ENCODE measurements at regions not wholly inside any gene's neighbourhood (a gene's known extent, or its start where the extent isn't known, plus 50 kb on each side); places are given as distances from the start of the nearest gene placed in this dataset.
A peak's percentile ranks its signal among the peaks of the same experiment; 100 is the strongest.
"Not testable (repeated sequence)": the region's sequence is repeated elsewhere in the genome, so short reads cannot be mapped to it uniquely, and the experiment has no call there.

DNA sequence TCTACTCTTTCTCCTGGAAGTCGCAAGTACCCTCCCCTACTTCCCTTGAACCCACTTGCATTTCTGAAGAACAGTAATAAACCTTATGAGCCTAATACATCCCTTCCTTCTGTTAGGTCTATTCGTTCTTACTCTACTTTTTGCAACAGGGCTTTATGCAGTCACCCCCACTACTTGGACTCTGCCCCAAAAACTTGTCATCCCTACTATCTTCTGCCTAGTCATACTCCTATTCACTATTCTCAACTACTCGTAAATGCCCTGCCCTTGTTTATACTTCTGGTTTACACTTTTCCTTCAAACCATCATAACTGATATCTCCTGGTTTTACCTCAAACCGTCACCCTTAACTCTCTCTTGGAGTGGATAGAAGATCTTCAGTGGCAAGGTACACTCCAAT is 55.2 kb upstream of the SLIT2 start:
- no peak for DNase-seq (ENCODE audit: low spot score)

DNA sequence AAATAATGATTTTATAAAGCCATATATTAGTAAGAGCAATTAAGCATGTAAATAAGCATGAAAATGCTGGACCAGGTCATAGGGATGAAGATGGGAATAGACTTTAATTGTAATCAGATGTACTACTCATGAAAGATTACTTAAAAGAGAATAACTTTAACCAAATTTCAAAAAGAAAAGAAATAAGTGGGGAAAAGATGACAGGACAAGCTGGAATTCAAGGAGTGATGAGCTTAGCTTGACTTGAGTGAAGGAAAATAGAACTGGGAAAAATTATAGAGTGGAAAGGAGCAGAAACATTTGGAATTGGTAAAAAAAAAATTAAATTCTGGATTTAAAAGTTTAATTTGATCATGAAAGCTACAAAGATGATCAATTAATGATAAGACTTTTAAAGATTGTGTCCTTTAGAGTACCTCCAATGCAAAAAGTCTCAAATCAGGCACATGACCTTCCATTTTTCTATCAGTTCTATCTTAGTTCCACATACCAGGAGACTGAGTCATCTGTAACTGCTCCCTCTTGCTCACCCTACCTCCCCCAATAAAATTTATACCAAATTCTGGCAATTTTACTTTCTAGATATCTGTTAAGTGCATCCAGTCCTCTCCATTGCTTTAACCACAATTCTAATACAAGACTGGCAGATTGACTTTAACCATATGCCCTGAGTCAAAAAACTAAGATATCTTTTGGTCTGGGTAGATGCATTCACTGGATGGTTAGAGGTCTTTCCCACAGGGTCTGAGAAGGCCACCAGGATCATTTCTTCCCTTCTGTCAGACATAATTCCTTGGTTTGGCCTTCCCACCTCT is 56.4 kb upstream of the SLIT2 start:
- peak; percentile 44 for DNase-seq (ENCODE audit: low spot score)

DNA sequence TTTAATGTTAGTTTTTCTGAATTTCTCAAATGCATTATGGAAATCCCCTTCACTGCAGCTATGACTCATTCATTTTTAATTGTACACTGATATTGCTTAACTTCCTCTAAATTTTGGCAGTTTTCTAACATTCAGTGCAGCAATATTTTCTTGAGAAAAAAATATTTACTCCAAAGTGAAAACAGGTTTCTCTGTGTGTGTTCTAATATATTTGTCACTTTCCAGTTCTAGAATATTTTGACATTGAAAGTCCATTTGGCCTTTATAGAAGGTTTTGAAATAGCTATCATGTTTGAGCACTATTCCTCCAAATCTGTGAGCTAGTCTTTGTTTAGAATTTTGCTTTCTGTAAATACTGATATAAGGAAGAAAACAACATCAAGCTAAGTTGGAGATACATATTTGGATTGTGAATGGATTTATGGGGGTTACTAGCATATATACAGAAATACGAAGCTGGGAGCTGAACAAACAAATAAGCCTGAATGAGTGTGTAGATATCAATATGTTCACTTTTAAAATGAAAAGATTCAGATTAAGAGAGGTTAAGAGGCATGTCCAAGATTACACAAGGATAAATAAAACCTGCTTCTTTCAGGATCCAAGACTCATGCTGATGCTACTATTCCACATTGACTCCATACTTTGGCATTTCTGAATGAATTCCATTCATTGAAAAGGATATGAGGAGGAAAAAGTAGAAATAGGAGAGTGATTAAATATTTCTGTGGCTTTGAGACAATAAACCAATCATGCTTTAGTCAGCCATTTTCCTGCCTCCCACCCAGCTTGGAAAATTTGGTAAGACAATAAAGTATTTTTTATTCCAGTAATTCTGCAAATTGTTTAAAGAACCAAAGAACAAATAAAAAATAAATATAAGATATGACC is 57.3 kb upstream of the SLIT2 start:
- peak; percentile 67 for DNase-seq (ENCODE audit: low spot score)

DNA sequence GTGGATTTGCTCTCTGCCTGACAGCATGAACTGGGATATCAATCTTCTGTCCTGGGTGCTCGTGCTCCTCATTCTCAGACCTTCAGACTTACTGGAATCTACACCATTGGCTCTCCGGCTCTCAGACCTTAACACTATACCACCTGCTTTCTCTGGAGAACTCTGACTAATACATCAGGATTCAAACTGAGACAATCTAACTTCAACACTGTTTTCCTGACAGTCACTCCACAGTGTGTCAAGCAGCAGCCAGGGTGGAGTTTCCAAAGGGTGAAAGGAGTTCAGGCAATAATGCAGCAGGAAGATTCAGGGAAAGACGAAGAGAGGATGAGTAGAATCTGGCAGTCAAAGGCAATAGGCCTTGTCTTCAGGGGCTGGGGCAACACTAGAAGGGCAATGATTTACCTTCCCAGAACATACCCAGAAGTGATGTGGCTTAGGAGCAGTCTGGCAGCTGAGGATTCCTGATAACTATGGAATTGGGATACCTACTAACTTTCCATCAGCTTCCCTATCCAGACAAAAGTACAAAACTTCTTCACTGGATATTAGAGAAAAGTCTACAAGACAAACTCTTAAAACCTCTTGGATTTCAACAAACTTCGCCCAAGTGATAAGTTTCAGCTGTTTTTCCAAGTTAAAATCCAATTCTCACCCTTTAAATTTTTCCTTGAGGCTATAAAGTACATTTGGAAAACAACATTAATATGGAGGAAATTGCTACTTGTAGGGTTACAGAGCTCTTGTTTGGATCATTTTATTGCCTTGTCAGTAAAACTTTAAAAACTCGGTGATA is 58.4 kb upstream of the SLIT2 start:
- peak; percentile 3 for DNase-seq (ENCODE audit: low spot score)

DNA sequence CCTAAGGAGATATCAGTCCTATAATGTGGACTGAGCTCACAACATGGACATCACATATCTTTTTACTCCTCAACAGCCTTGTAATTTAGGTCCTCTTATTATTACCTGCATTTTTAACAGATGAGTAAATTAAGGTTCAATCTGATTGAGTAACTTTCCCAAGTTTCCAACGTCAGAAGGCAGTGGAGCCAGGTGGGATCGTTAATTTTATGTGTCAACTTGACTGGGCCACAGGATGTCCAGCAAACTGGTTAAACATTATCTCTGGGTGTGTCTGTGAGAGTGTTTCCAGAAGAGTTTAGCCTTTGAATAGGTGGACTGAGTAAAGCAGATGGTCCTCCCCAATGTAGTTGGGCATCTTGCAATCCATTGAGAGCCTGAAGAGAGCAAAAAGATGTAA is 59.0 kb upstream of the SLIT2 start:
- no peak for DNase-seq (ENCODE audit: low spot score)

DNA sequence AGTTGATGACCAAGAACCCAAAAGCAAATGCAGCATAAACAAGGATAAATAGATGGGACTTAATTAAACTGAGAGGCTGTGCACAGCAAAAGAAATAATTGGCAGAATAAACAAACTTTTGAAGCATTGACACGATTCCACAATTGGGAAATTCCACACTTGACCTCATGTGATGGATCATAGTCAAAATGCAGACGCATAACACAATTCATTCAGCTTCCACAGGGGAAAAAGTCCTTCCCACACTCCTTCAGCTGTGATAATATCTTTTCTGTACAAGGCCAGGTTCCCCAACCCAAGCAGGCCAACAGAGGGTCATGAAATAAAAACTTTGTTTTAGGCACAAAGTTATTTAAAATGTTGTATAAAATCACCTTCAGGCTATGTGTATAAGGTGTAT is 66.6 kb upstream of the SLIT2 start:
- no peak for DNase-seq (ENCODE audit: low spot score)

DNA sequence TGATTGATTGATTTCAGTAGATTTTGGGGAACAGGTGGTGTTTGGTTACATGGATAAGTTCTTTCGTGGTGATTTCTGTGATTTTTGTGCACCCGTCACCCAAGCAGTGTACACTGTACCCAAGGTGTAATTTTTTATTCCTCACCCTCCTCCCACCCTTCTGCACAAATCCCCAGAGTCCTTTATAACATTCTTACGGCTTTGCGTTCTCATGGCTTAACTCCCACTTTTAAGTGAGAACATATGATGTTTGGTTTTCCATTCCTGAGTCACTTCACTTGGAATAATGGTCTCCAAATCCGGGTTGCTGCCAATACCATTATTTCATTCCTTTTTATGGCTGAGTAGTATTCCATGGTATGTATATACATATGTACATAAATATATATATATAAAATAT is 68.6 kb upstream of the SLIT2 start:
- DNase-seq (ENCODE audit: low spot score), result not testable (repeated sequence)

DNA sequence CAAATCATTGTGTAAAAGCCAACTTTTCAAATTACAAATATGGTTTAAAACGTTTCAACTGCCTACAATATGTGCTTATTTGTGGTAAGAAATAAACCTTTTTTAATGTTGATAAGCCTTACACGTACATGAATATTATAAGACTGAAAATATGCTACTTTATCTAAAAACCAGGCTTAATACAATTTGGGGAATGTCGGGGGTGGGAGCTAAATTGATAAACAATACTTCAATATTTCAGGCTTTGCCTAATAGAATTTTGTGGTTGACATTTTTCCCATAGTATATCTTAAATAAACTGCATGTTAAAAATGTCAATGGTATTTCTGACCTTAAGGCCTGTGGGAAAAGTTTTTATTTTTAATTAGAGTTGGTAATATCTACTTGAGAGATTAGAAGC is 69.8 kb upstream of the SLIT2 start:
- DNase-seq (ENCODE audit: low spot score), result no peak

DNA sequence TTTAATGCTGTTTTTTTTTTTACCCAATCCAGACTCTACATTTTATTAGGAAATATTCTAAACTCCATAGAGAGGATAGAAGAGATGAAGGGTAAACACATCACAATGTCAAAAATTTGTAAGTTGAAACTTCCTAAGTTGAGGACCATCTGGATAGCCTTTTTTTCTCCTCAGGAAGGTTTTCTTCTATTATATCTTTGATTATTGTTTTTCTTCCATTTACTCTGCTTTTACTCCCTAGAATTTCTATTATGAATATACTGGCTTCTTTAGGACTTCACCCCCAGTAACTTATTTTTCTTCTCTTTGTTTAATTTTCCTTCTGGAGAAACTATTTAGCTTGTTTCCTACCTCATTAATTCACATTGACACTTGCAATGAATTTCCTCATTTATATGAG is 71.2 kb upstream of the SLIT2 start:
- no peak for DNase-seq (ENCODE audit: low spot score)

DNA sequence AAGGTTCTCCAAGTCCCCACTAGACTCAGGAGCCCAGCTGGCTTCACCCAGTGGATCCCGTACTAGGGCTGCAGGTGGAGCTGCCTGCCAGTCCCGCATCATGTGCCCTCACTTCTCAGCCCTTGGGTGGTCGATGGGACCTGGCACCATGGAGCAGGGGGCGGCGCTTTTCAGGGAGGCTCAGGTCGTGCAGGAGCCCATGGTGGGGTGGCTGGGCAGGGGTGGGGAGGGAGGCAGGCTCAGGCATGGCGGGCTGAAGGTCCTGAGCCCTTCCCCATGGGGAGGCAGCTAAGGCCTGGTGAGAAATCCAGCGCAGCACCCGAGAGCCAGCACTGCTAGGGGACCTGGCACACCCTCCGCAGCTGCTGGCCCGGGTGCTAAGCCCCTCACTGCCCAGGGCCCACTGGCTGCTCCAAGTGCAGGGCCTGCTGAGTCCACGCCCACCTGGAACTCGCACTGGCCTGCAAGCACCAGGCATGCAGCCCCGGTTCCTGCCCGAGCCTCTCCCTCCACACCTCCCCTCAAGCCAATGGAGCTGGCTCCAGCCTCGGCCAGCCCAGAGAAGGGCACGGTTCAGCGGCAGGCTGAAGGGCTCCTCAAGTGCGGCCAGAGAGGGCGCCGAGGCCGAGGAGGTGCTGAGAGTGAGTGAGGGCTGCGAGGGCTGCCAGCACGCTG is 72.7 kb upstream of the SLIT2 start:
- DNase-seq (ENCODE audit: low spot score), result no peak

DNA sequence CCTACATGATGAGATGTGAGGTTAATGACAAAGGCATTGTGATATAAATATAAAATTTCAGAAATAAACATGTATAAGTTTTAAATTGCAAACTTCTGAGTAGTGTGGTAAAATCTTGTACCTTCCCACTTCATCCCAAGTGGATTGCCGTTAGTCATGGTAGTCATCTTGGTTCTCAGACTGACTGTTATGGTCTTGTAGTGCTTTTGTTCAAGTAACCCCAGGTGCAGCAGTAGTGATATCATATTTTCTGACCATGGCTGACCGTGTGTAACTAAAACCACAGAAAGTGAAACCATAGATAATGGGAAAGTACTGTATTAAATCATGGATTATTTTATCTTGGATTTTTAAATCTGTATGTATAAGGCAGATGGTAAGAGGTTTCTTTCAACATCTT is 74.8 kb upstream of the SLIT2 start:
- no peak for DNase-seq (ENCODE audit: low spot score)

DNA sequence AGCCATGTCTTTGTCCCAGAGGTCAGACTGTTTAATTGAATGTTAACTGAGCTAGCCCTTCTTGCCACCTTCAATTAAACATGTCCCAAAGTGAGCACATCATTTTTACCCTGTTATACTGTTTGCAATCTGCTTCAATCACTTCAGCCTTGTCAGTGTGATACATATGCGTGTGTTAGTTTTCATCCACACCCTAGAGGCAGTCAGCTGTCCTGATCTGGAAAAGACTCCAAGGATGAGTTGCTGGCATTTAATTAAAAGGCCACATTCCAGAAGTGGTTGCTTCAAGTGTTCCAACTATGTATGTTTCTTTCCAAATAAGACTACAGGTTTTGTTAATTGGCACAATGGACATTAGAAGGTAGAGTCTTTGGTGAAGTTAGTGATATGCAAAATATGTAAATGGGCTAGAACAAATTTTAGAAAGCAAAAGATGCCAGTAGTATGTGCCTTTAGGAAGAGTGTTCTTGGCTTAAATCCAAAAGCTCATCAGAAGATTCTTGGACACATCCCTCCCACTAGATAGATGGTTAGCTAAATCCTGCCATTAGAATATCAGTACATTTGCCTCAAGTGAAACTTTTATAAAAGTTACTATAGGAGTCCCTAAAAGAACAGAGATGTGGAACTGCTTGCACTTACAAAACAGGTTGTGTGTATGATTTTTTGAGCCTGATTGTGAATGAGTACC is 79.5 kb upstream of the SLIT2 start:
- DNase-seq (ENCODE audit: low spot score), result peak; percentile 50

DNA sequence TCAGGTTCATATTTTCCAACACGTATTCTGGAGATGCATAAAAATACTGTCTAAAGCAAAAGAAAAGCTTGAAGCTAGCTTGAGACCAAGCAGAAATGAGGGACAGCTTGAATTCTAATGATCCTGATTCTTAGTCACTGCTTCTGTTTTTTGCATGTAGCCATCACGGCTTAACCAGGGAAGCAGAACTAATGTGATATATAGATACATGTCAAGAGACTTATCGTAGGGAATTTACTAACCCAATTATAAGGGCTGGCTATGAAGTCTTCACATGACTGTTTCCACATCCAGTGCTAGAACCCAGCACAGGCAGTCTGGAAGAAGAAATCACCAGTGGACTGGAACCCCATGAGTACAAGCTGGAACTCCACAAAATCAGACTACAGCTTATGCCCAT is 85.2 kb upstream of the SLIT2 start:
- no peak for DNase-seq (ENCODE audit: low spot score)

DNA sequence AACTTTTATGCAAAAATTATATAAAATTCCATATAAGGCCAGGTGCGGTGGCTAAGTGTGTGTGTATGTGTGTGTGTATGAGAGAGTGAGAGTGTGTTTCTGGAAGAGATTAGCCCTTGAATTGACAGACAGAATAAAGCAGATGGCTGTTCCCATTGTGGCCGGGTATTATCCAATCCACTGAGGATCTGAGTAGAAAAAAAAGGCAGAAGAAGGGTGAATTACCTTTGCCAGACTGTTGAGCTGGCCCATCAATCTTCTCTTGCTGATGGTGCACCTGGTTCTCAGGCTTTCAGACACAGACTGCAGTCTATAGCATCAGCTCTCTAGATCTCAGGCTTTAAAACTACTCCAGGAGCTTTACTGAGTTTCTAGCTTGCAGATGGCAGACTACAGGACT is 92.2 kb upstream of the SLIT2 start:
- DNase-seq (ENCODE audit: low spot score), result no peak

DNA sequence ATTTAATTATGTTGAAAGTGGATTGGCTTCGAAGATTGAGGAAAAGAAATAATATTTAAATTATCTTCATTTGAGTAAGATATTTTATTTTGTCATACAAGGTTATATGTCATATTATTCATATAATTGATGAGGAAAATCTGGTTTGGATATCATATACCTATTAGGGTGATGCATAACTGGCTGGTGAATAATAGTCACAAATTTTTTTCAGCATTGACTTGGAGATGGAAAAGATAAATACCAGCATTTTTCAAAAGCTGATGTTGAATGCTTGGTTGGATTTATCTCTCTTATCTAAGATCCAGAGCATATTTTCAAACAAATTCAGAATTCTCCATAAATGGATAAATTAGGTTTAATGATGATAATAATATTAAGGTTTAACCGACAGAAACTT is 93.5 kb upstream of the SLIT2 start:
- DNase-seq (ENCODE audit: low spot score), result no peak

DNA sequence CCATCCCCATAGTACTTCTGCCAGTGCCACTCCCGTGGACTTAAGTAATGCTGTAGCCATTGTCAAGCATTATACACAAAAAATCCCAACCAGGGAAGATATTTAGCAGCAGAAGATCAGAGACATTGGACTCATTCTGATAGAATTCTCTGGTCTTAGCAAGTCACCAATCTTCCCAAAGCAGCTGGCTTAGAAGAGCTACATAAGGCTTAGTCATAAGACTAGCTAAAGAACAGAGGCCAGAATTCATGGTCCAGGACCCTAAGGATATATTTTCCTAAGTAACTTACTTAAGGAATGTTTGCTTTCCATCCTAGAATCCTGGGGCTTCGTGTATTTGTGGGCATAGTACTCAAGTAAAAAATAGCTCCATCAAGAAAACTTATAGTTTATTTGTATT is 100.3 kb upstream of the SLIT2 start:
- no peak for DNase-seq (ENCODE audit: low spot score)

DNA sequence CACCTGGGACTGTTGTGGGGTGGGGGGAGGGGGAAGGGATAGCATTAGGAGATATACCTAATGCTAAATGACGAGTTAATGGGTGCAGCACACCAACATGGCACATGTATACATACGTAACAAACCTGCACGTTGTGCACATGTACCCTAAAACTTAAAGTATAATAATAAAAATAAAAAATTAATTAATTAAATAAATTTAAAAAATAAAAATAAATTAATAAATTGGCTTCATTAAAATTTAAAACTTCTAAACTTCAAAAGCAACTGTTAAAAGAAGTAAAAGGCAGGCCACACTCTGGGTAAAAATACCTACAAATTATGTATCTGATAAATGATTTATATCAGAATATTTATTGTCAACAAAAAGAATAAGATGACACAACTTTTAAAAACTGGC is 102.6 kb upstream of the SLIT2 start:
- not testable (repeated sequence) for DNase-seq (ENCODE audit: low spot score)

DNA sequence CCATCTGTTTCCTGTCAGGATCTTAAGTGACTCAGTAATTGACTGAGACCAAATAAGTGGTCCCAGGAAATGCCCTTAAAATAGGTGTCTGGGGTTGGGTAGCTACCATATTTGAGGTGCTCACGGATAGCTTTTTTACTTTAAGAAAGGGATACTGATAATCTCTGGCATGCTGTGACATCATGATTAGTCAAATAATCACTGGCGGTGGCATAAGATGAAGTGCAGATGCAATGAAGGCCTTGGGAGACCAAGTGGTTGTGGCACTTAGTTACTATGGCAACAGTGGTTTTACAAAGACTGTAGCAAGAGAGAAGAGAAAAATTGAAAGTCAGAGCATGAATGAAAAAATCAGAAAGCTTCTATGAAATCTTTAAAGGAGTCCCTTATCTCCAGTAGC is 114.5 kb upstream of the SLIT2 start:
- DNase-seq (ENCODE audit: low spot score), result peak; percentile 7

DNA sequence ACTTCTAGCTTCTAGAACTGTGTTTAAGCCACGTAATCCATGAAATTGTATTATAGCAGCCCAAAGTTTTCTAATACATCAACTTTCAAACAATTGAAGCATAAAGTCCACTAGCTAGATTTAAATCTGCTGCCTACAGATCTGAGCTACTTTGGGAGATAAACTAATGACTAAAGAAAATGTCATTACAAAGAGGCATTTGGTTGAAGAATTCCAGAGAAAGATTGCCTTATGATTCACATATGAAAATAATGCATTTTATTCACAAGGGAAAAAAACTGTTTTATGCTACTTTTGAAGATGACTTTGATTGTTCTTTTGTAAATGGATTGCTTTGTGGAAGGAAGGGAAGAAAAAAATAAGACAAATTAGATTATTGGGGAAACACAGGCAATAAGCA is 124.1 kb upstream of the SLIT2 start:
- peak; percentile 16 for DNase-seq (ENCODE audit: low spot score)

DNA sequence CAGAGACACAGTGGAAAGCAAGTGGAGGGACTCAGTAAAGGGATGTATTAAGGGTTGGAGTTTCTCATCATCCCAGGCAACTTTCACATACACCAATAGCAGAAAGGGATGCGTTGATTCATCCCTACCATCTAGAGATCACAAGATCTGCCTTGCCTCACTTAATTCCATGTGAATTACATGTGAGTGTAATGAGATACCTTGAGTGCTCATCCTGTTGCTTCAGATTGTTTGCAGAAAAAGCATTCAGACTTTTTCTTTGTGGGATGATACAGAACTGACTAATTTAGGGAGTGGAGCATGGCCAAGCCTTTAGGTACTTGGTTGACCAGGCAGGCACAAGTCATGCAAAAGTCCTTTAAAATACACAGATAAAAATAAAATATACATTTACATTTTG is 124.8 kb upstream of the SLIT2 start:
- peak; percentile 24 for DNase-seq (ENCODE audit: low spot score)

DNA sequence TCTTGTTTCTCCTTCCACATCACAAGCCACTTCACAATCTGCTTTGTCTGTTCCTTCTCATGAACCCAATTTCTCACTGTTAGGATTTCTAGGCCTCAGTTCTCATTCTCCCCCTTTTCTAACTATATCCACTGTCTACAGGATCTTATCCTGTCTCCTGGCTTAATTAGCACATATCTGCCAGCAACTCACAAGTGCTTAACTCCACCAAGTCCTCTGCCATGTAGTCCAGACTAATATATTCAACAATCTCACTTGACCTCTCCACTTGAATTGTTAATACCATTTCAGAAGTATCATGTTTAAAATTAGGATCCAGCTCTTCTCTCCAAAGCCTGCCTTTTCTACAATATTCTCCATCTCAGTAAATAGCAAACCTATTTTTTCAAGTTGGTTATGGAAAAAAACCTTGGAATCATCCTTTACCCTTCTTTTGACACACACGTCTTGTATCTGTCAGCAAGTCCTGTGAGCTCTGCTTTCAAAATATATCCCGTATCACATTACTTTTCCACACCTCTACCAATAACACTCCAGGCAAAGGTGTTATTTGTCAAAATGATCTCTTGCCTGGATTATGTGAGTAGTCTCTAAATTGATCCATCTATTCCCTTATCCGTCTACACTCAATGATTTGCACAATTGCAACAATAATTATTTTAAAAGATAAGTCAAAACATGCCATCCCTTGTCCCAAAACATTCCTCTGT is 127.2 kb upstream of the SLIT2 start:
- no peak for DNase-seq (ENCODE audit: low spot score)
